ENCODE measurements at regions not wholly inside any gene's neighbourhood (a gene's known extent, or its start where the extent isn't known, plus 50 kb on each side); places are given as distances from the start of the nearest gene placed in this dataset.

DNA sequence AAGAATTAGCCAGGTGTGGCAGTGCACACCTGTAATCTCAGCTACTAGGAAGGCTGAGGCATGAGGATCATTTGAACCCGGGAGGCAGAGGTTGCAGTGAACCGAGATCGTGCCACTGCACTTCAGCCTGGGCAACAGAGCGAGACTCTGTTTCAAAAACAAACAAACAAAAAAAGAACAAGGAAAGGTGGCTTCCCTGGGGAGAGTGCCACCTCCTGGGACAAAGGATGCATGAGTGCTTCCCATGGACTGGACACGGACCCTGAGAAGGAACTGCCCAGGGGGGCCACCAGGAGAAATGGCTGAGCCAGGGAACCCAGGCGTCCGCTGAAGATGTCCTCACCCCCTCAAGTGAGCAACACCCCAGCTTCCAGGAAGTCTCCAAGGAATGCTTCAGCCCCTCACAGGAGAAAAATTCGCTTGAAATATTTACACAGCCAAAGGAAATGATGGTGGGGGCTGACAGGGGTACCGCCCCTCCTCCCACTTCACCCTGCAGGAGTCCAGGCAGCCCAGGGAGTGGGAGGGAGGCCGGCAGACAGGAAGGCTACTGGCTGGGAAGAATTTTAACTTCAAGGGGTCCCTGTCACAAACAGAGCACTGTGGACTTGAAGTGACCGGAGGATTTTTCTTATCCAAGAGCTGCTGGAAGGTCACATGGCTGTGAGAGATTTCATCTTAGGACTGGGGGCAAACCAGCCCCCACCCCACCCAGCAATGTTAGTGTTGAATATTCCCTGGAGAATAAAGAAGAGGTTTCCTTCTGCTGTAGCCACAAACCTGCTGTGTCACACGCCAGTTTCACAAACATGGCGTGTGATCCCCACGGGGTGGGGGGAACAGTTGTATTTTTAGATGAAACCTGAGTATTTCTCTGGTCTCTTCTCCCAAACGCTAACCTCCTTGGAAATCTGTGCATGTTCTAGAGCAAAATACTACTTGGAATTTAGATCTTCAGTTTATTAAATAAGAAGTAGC, 90.8 kb upstream of the SLC25A33 start:
- TF ChIP-seq, protein P1, sequence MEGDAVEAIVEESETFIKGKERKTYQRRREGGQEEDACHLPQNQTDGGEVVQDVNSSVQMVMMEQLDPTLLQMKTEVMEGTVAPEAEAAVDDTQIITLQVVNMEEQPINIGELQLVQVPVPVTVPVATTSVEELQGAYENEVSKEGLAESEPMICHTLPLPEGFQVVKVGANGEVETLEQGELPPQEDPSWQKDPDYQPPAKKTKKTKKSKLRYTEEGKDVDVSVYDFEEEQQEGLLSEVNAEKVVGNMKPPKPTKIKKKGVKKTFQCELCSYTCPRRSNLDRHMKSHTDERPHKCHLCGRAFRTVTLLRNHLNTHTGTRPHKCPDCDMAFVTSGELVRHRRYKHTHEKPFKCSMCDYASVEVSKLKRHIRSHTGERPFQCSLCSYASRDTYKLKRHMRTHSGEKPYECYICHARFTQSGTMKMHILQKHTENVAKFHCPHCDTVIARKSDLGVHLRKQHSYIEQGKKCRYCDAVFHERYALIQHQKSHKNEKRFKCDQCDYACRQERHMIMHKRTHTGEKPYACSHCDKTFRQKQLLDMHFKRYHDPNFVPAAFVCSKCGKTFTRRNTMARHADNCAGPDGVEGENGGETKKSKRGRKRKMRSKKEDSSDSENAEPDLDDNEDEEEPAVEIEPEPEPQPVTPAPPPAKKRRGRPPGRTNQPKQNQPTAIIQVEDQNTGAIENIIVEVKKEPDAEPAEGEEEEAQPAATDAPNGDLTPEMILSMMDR (IDR thresholded peaks at IDR 0.05; ENCODE audit: low read depth, low read length) = no peak
- DNase-seq (ENCODE audit: extremely low read depth, low read depth) = no peak

DNA sequence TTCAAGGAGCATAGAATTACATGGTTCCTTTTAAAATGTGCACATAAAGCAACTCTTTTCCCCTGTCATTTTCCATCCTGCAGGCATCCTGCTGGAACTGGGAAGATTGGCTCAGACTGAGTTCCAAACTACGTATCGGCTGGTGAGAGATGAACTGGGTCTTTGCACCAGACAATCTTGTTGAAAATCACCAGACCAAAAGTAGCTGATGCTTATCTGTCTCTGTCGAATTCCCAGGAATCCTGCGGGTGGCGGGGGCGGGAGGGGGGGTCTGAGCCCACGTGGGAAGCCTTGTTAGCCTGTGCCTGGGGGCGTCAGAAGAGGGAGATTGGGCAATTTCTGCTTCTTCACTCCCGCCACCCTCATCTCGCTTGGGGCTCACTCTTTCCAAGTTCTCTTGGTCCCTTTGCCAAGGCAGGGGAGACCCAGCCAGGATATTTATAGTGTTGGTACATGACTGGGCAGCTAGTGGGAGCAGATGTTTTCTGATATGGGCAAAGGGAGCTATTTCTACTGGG, 90.1 kb upstream of the SLC25A33 start:
- DNase-seq (ENCODE audit: extremely low read depth, low read depth) = no peak

GRCh38 chr1:9449976-9450696, 89.1 kb upstream of the SLC25A33 start:
- TF ChIP-seq, protein P1 (IDR thresholded peaks at IDR 0.05; ENCODE audit: low read depth, low read length) = no peak
- no peak for DNase-seq (ENCODE audit: extremely low read depth, low read depth)

More for the DNA sequence above, 90.1 kb upstream of the SLC25A33 start:
- TF ChIP-seq, protein P1 (IDR thresholded peaks at IDR 0.05; ENCODE audit: low read depth, low read length) = no peak

DNA sequence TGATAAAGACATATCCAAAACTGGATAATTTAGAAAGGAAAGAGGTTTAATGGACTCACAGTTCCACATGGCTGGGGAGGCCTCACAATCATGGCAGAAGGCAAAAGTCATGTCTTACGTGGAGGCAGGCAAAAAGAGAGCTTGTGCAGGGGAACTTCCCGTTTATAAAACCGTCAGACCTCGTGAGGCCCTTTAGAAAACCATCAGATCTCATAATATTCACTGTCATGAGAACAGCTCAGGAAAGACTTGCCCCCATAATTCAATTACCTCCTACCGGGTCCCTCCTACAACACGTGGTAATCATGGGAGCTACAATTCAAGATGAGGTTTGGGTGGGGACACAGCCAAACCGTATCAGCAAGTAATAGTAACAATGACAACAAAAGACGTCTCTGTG, 88.2 kb upstream of the SLC25A33 start:
- TF ChIP-seq, protein P1 (IDR thresholded peaks at IDR 0.05; ENCODE audit: low read depth, low read length) = no peak
- no peak for DNase-seq (ENCODE audit: extremely low read depth, low read depth)

- DNase-seq (ENCODE audit: extremely low read depth, low read depth) = no peak
- TF ChIP-seq, protein P1 (IDR thresholded peaks at IDR 0.05; ENCODE audit: low read depth, low read length) = no peak
Measured at GRCh38 chr1:9452516-9453140, 86.6 kb upstream of the SLC25A33 start.

DNA sequence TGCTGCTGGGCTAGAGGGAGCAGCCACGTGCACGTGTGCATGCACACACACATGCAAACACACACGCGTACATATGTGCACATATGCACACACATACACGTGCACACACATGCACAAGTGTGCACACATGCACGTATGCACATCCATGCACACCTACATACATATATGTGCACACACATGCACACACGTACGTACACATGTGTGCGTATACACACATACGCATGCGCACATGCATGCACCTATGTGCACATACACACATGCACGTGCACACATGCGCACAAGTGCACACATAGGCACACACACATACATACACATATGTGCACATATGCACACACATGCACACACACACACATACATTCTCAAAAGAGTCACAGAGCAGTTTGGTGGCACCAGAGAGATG, 85.9 kb upstream of the SLC25A33 start:
- DNase-seq (ENCODE audit: extremely low read depth, low read depth) = no peak
- TF ChIP-seq, protein P1 (IDR thresholded peaks at IDR 0.05; ENCODE audit: low read depth, low read length) = no peak

All from AG09319 (cell line).